ENCODE measurements at regions not wholly inside any gene's neighbourhood (a gene's known extent, or its start where the extent isn't known, plus 50 kb on each side); places are given as distances from the start of the nearest gene placed in this dataset.
A peak's percentile ranks its signal among the peaks of the same experiment; 100 is the strongest.

GRCh38 chr11:70667767-70668166, 269.4 kb downstream of the CTTN start (continued):
- TF ChIP-seq PRDM10 (CRISPR knock-in tag; IDR thresholded peaks at IDR 0.05; ENCODE audit: low read depth) = no peak
- TF ChIP-seq KDM1A (CRISPR knock-in tag; IDR thresholded peaks at IDR 0.05) = no peak
- no peak; the same call in 1 of the 2 replicates for TF ChIP-seq PHF20 (CRISPR knock-in tag; IDR thresholded peaks at IDR 0.05)
- no peak for TF ChIP-seq ZMAT3 (CRISPR knock-in tag; conservative IDR thresholded peaks at IDR 0.05)
- no peak for TF ChIP-seq HMG20A (CRISPR knock-in tag; IDR thresholded peaks at IDR 0.05; ENCODE audit: borderline replicate concordance)
- TF ChIP-seq SATB2 (CRISPR knock-in tag; IDR thresholded peaks at IDR 0.05) = no peak
- 0 out of 2 replicates have a peak, but pooled peaks have one; percentile 32 for TF ChIP-seq FOXK1 (CRISPR knock-in tag; IDR thresholded peaks at IDR 0.05; ENCODE audit: borderline replicate concordance, low read depth)
- TF ChIP-seq MXI1 (IDR thresholded peaks at IDR 0.05; ENCODE audit: borderline replicate concordance, low read depth, low read length) = no peak; the same call in 2 of the 3 replicates
- no peak for TF ChIP-seq POLR2A (IDR thresholded peaks at IDR 0.05; ENCODE audit: insufficient read depth in 1 of 2, low read depth in 2 of 2, low read length in 2 of 2)
- TF ChIP-seq SKI (IDR thresholded peaks at IDR 0.05; ENCODE audit: partially characterized antibody) = peak; percentile 20
- TF ChIP-seq IKZF4 (CRISPR knock-in tag; IDR thresholded peaks at IDR 0.05; ENCODE audit: borderline replicate concordance, low read depth, not compliant biosample characterization) = no peak
- TF ChIP-seq HIC2 (CRISPR knock-in tag; IDR thresholded peaks at IDR 0.05; ENCODE audit: low read depth) = peak; percentile 44; the same call in 1 of the 2 replicates
- TF ChIP-seq ATRX (CRISPR knock-in tag; IDR thresholded peaks at IDR 0.05; ENCODE audit: borderline replicate concordance) = no peak
- no peak for TF ChIP-seq ZNF207 (IDR thresholded peaks at IDR 0.05; ENCODE audit: borderline replicate concordance)
- TF ChIP-seq TAF15 (IDR thresholded peaks at IDR 0.05; ENCODE audit: low read depth, low read length, poor library complexity, severe bottlenecking) = no peak
- TF ChIP-seq ATF7-NPFF (CRISPR knock-in tag; IDR thresholded peaks at IDR 0.05; ENCODE audit: low read depth) = no peak
- TF ChIP-seq CAMTA2 (CRISPR knock-in tag; IDR thresholded peaks at IDR 0.05; ENCODE audit: borderline replicate concordance) = no peak
- no peak for TF ChIP-seq CBX1 (IDR thresholded peaks at IDR 0.05; ENCODE audit: low read depth)
- TF ChIP-seq ZBTB8A (CRISPR knock-in tag; IDR thresholded peaks at IDR 0.05; ENCODE audit: borderline replicate concordance, low read depth) = no peak
- TF ChIP-seq PHB2 (IDR thresholded peaks at IDR 0.05; ENCODE audit: partially characterized antibody) = no peak
- TF ChIP-seq IRF2 (CRISPR knock-in tag; IDR thresholded peaks at IDR 0.05) = no peak
- TF ChIP-seq JUND (CRISPR knock-in tag; IDR thresholded peaks at IDR 0.05) = 0 out of 2 replicates have a peak, but pooled peaks have one; percentile 5
- no peak for TF ChIP-seq ZFP91 (CRISPR knock-in tag; IDR thresholded peaks at IDR 0.05; ENCODE audit: borderline replicate concordance)
- no peak for TF ChIP-seq RNF2 (conservative IDR thresholded peaks at IDR 0.05; ENCODE audit: low read depth)
- TF ChIP-seq CBX5 (CRISPR knock-in tag; IDR thresholded peaks at IDR 0.05; ENCODE audit: borderline replicate concordance) = no peak
- TF ChIP-seq KLF12 (CRISPR knock-in tag; IDR thresholded peaks at IDR 0.05; ENCODE audit: borderline replicate concordance) = no peak
